Thyroid gland (tissue), 4 donors: ENCODE measurements at regions not wholly inside any gene's neighbourhood (a gene's known extent, or its start where the extent isn't known, plus 50 kb on each side); places are given as distances from the start of the nearest gene placed in this dataset.
"Not testable (repeated sequence)": the region's sequence is repeated elsewhere in the genome, so short reads cannot be mapped to it uniquely, and the experiment has no call there.

Experiments
- DNase-seq, 2 donors: peaks; one replicate each; pipeline ENCODE4 v3.0.0-alpha.2; 2019
- H3K27ac ChIP-seq, 3 donors: fragments of 200-600 bp; sonication (generic); 1 replicate in 2 of 3; 2 replicates in 1 of 3; pipeline ENCODE4 v1.5.1; 2016 to 2019; ENCODE audit warnings: mild to moderate bottlenecking in 1 of 3, moderate library complexity in 1 of 3
- H3K27me3 ChIP-seq: fragments of 200-600 bp; sonication (generic); one replicate; pipeline ENCODE4 v1.5.1; 2019
- H3K36me3 ChIP-seq, 2 donors: fragments of 200-600 bp; sonication (generic); one replicate each; pipeline ENCODE4 v1.5.1; 2016 to 2019
- H3K4me1 ChIP-seq, 2 donors: fragments of 200-600 bp; sonication (generic); one replicate each; pipeline ENCODE4 v1.5.1; 2017 to 2019
- H3K4me3 ChIP-seq, 3 donors: fragments of 200-600 bp; sonication (generic); replicated peaks in 1 of 3; 1 replicate in 2 of 3; 2 replicates in 1 of 3; pipeline ENCODE4 v1.5.1; 2016; ENCODE audit warnings: mild to moderate bottlenecking in 1 of 3
- H3K9me3 ChIP-seq: fragments of 200-600 bp; sonication (generic); one replicate; pipeline ENCODE4 v1.5.1; 2017
- CTCF ChIP-seq, 6 experiments: fragments of 200-600 bp in 3 of 6; fragments of 450-650 bp in 3 of 6; sonication (generic) in 3 of 6; IDR thresholded peaks; one replicate each; pipeline ENCODE4 v1.5.1; 2016 to 2019; ENCODE audit warnings: antibody characterized with exemption in 6 of 6, mild to moderate bottlenecking in 2 of 6, inconsistent platforms in 1 of 6, moderate library complexity in 1 of 6
- POLR2A ChIP-seq, 2 donors: fragments of 450-650 bp; IDR thresholded peaks; one replicate each; pipeline ENCODE4 v1.6.1; 2017; ENCODE audit warnings: antibody characterized with exemption in 2 of 2, mild to moderate bottlenecking in 2 of 2, moderate library complexity in 1 of 2
- WGBS, 2 donors: methylation state at CpG; one replicate each; pipeline ENCODE4 v1.1.5; 2017; 5-methylcytosine and 5-hydroxymethylcytosine counted together
- intact Hi-C: fragments of 100-400 bp; cut with DNase I; formaldehyde crosslinking; loops from one replicate; pipeline ENCODE4 v1.15.1; 2023

GRCh38 chr17:27365329-27365945 is 71.5 kb downstream of the WSB1 start:
- H3K4me1 ChIP-seq, H3K27ac ChIP-seq, H3K9me3 ChIP-seq, H3K36me3 ChIP-seq, intact Hi-C loops, H3K4me3 ChIP-seq, H3K27me3 ChIP-seq, DNase-seq: not testable (repeated sequence)
- WGBS, 2 donors = 82 to 94% methylated on average over 11 of the region's 11 CpGs

GRCh38 chr17:27366437-27366836 is 72.5 kb downstream of the WSB1 start:
- DNase-seq = no peak
- TF ChIP-seq CTCF (IDR thresholded peaks at IDR 0.05) (no peak), POLR2A (IDR thresholded peaks at IDR 0.05) (no peak)
- no peak overlapping the region for H3K4me3 ChIP-seq
- no peak overlapping the region for H3K27ac ChIP-seq
- no peaks in the 10 kb centered on the region for H3K4me1 ChIP-seq
- no peaks in the 10 kb centered on the region for H3K36me3 ChIP-seq
- whole genome bisulfite sequencing, 2 donors = 86 to 87% methylated on average over 5 of the region's 5 CpGs
- H3K9me3 ChIP-seq = no peaks in the 10 kb centered on the region
- H3K27me3 ChIP-seq = no peaks in the 10 kb centered on the region
- intact Hi-C loops = no loop called here

GRCh38 chr17:27367121-27367981 is 73.4 kb downstream of the WSB1 start:
- no peak for TF ChIP-seq POLR2A (IDR thresholded peaks at IDR 0.05)
- TF ChIP-seq CTCF (IDR thresholded peaks at IDR 0.05) = no peak
- 87 to 88% methylated on average over 14 to 17 of the region's 17 CpGs for WGBS, 2 donors
- Histone ChIP-seq H3K27me3 (no peaks in the 10 kb centered on the region), H3K4me1 (no peaks in the 10 kb centered on the region), H3K4me3 (no peak overlapping the region), H3K27ac (no peak overlapping the region), H3K36me3 (no peaks in the 10 kb centered on the region), H3K9me3 (no peaks in the 10 kb centered on the region)
- DNase-seq = no peak
- intact Hi-C loops = no loop called here

- WGBS, 2 donors = 85 to 96% methylated on average over 4 of the region's 4 CpGs
- no peak overlapping the region for H3K4me3 ChIP-seq
- TF ChIP-seq CTCF (IDR thresholded peaks at IDR 0.05) (no peak), POLR2A (IDR thresholded peaks at IDR 0.05) (no peak)
- no peaks in the 10 kb centered on the region for H3K4me1 ChIP-seq
- intact Hi-C loops = no loop called here
- no peaks in the 10 kb centered on the region for H3K36me3 ChIP-seq
- no peaks in the 10 kb centered on the region for H3K27me3 ChIP-seq
- H3K27ac ChIP-seq = no peak overlapping the region
- no peaks in the 10 kb centered on the region for H3K9me3 ChIP-seq
- no peak for DNase-seq
Observed at GRCh38 chr17:27368151-27368795, 74.4 kb downstream of the WSB1 start.

GRCh38 chr17:27368980-27369379 is 75.1 kb downstream of the WSB1 start:
- Histone ChIP-seq H3K4me3 (no peak overlapping the region), H3K9me3 (no peaks in the 10 kb centered on the region), H3K27ac (no peak overlapping the region), H3K27me3 (no peaks in the 10 kb centered on the region), H3K4me1 (no peaks in the 10 kb centered on the region), H3K36me3 (no peaks in the 10 kb centered on the region)
- TF ChIP-seq CTCF (IDR thresholded peaks at IDR 0.05) (no peak), POLR2A (IDR thresholded peaks at IDR 0.05) (no peak)
- no peak for DNase-seq
- intact Hi-C loops = no loop called here
- 71 to 85% methylated on average over 4 of the region's 4 CpGs for WGBS, 2 donors
